Fibroblast of the aortic adventitia (primary cell): ENCODE measurements at regions not wholly inside any gene's neighbourhood (a gene's known extent, or its start where the extent isn't known, plus 50 kb on each side); places are given as distances from the start of the nearest gene placed in this dataset.
A peak's percentile ranks its signal among the peaks of the same experiment; 100 is the strongest.
"Not testable (repeated sequence)": the region's sequence is repeated elsewhere in the genome, so short reads cannot be mapped to it uniquely, and the experiment has no call there.

Experiments
- DNase-seq: peaks from one replicate; pipeline ENCODE4 v3.0.0-alpha.2; 2010; ENCODE audit warnings: low read depth
- H3K4me3 ChIP-seq: 2 replicates; pipeline ENCODE4 v1.5.1; 2011; ENCODE audit warnings: low read depth, mild to moderate bottlenecking, control low read depth, low read length, moderate library complexity
- CTCF ChIP-seq: IDR thresholded peaks from 2 replicates; pipeline ENCODE4 v1.5.1; 2011; ENCODE audit warnings: mild to moderate bottlenecking, low read length, control low read depth, inconsistent platforms; ENCODE audit not compliant: insufficient read depth

DNA sequence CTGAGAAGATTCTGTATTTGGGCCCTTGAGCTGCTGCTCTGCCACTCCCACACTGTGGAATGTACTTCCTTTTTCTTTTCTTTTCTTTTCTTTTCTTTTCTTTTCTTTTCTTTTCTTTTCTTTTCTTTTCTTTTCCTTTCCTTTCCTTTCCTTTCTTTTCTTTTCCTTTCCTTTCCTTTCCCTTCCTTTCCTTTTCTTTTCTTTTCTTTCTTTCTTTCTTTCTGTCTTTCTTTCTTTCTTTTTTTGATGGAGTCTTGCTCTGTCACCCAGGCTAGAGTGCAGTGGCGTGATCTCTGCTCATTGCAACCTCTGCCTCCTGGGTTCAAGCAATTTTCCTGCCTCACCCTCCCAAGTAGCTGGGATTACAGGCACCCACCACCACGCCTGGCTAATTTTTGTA lies 89.8 kb downstream of the DNAAF6 start:
- H3K4me3 ChIP-seq, DNase-seq: not testable (repeated sequence)

DNA sequence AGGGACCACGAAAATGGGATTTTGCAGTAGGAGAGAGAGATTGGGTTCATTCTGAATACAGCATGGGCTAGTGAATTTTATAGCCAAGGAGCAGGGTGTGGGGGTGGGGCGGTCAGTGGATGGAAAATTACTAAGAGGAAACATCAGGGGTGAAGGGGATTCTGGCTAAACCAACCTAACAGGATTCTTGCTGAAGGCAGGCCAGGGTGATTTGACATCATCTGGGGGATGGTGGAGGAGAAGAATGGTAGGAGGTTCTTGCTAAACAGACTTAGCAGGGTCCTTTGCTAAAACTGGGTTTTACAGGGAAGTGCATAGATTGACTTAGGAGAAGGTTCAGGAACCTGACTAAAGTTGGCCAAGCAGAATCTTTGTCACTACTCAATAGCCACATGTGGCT lies 91.9 kb downstream of the DNAAF6 start:
- no peak overlapping the region for H3K4me3 ChIP-seq
- no peak for DNase-seq
- TF ChIP-seq CTCF, result no peak

GRCh38 chrX:107301253-107301652 lies 94.8 kb downstream of the DNAAF6 start:
- TF ChIP-seq CTCF, result no peak
- no peak for DNase-seq
- H3K4me3 ChIP-seq, result no peak overlapping the region

DNA sequence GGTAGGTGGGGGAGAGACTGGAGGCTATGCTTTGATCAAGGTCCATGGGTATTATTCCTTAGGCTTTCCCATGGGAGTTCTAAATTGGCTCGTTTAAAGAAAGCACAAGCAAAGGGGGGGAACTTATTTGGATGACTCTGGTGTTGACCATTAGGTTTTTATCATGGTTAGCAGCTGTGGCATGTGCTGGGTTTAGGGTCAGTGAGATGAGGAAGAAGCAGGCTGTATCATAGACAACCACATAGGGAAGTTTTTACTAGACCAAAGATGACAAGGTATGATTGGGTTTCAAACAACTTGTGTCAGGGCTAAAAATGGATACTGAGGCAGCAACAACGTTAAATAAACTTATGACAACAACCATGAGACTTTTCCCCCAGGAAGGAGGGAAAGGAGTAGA lies 97.7 kb downstream of the DNAAF6 start:
- TF ChIP-seq CTCF, result no peak
- no peak for DNase-seq

DNA sequence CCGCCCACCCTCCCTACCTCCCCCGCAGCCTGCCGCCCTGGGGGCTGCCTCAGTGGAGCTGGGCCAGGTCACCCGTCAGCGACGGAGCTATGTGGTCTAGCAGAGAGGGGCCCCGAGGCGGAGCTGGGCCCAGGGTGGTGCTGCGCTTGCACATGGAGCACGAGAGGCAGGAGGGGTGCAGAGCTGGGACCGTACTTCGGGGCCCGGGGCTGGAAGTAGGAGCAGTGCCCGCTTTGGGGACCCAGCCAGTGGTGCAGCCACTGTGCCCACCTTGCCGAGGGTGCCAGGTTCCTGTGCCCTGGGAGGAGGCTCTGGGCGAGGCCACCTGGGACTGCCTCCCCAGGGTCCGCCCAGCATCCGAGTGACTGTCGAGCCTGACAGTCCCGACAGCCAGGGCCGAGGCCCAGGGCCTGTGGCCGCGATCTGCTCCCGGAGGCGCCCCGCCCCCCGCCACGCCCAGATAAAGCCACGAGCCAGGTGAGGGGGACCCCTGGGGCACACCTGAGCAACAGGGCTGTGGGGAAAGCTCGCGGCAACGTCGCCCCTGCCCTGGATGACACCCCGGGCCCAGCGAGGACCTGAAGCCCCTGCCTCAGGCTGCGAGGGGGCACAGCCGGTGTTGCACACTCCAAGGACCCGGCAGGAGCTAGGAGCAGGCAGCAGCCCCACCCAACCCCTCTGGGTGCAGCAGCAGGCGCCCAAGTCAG lies 117.5 kb downstream of the DNAAF6 start:
- TF ChIP-seq CTCF, result no peak
- no peak overlapping the region for H3K4me3 ChIP-seq
- no peak for DNase-seq

More for the DNA sequence above, 97.7 kb downstream of the DNAAF6 start:
- no peak overlapping the region for H3K4me3 ChIP-seq

- no peak overlapping the region for H3K4me3 ChIP-seq
- TF ChIP-seq CTCF, result peak; percentile 14
- peak; percentile 13 for DNase-seq
Observed at GRCh38 chrX:107324493-107325310, 118.3 kb downstream of the DNAAF6 start.

DNA sequence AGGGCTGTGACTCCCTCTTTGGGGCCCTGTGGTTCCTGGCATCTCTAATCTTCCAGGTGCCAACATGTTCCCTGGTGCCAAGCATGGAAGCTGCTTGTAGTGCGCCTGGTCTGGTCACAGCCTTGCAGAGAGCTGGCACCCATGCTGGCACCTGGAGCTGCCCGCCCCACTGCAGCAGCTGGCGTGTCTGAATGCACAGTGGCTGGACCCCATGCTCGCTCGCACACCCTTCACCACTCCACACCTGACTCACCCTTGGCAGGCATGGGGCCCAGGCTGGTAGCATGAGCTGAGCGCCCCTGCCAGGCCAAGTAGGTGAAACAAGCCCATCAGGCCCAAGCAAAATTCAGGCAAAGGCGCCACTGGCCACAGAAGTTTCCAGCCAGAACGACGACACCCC lies 119.1 kb downstream of the DNAAF6 start:
- DNase-seq, result no peak
- H3K4me3 ChIP-seq, result no peak overlapping the region
- TF ChIP-seq CTCF, result no peak
